ENCODE measurements at regions not wholly inside any gene's neighbourhood (a gene's known extent, or its start where the extent isn't known, plus 50 kb on each side); places are given as distances from the start of the nearest gene placed in this dataset.

- Mint-ChIP-seq H3K27ac (peak overlapping the region in 1 of 3 donors; percentile 19), H3K36me3 (no peaks in the 10 kb centered on the region), H3K4me3 (no peak overlapping the region), H3K27me3 (no peaks in the 10 kb centered on the region), H3K4me1 (peaks cover 0 to 5% (median 0%) of the 10 kb centered on the region in 4 donors), H3K9me3 (peaks cover 0 to 1% (median 0%) of the 10 kb centered on the region in 7 donors)
- ATAC-seq (ENCODE audit: low read depth in 2 of 2) (no peak), DNase-seq (no peak)
- no peak overlapping the region for H3K4me3 ChIP-seq (ENCODE audit: low read depth, low read length)
- H3K9me3 ChIP-seq (ENCODE audit: control insufficient read depth in 2 of 2, low read length in 2 of 2), result no peaks in the 10 kb centered on the region
- H3K4me1 ChIP-seq (ENCODE audit: control insufficient read depth, insufficient read depth, low read length, poor library complexity, severe bottlenecking), result no peaks in the 10 kb centered on the region
- H3K27me3 ChIP-seq (ENCODE audit: control insufficient read depth, insufficient read depth, low read length), result no peaks in the 10 kb centered on the region
- H3K36me3 ChIP-seq (ENCODE audit: control insufficient read depth, insufficient read depth, low read length), result no peaks in the 10 kb centered on the region
- no peak overlapping the region for H3K27ac ChIP-seq (ENCODE audit: insufficient read depth, low read length, poor library complexity, severe bottlenecking)
Measured at GRCh38 chr20:59094576-59094975, 52.0 kb upstream of the PRELID3B start.
